Anterior cingulate cortex (tissue), 58 donors: ENCODE measurements at regions not wholly inside any gene's neighbourhood (a gene's known extent, or its start where the extent isn't known, plus 50 kb on each side); places are given as distances from the start of the nearest gene placed in this dataset.

Experiments
- DNase-seq, 58 donors: peaks; one replicate each; lab custom pipeline; 2025; lab: John Stamatoyannopoulos, UW

DNA sequence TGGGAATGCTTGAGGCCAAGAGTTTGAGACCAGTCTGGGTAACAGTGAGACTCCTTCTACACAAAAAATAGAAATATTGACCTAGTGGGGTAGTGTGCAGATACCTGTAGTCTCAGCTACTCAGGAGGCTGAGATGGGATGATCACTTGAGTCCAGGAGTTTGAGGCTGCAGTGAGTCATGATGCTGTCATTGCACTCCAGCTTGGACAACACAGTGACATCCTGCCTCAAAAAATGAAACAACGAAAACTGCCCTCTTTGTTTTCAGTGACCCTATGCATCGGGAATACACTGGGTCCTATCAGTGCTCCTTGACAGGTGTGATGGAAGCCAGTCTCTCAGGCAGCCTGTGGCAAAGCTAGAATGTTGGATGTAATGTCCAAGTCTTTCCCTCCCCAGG is 311.5 kb upstream of the OR4E1 start:
- no peak for DNase-seq

DNA sequence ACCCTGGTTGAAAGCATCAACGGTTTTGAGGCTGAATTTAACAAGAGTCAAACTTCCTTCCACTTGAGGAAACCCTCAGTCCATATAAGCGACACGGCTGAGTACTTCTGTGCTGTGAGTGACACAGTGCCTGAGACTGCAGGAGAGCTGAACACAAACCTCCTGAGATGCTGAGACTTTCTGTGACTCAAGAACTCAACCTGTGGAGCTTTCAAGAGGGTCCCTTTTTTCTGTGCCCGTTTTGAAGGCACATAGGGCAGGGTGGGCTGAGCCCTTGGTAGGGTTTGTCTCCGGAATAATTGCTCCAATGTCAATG is 305.3 kb upstream of the OR4E1 start:
- no peak for DNase-seq

DNA sequence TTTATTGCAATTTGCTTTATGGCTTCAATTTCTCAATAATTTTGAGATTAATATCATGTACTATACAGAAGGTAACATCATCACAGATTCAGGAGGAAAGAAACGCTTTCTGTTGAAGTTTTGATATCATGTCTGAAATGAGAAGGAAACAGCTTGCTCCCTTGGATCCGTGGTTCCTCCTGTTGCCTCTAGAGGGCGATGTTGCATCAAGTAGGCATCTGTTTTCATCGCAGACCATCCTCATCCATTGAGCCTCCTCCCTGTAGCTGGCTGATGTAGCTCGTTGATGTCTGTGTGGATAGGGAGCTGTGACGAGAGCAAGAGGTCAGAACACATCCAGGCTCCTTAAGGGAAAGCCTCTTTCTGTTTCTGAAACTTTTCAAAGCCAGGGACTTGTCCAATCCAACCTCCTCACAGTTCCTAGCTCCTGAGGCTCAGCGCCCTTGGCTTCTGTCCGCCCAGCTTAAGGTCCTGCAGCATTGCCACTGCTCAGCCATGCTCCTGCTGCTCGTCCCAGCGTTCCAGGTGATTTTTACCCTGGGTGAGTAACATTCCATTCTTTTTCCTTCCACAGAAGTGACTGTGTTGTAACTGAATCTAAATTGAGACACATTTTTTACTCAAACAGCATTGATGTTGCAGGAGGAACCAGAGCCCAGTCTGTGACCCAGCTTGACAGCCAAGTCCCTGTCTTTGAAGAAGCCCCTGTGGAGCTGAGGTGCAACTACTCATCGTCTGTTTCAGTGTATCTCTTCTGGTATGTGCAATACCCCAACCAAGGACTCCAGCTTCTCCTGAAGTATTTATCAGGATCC is 304.8 kb upstream of the OR4E1 start:
- peak in 8 of 58 donors; percentile 1 to 10 (median 4) for DNase-seq

DNA sequence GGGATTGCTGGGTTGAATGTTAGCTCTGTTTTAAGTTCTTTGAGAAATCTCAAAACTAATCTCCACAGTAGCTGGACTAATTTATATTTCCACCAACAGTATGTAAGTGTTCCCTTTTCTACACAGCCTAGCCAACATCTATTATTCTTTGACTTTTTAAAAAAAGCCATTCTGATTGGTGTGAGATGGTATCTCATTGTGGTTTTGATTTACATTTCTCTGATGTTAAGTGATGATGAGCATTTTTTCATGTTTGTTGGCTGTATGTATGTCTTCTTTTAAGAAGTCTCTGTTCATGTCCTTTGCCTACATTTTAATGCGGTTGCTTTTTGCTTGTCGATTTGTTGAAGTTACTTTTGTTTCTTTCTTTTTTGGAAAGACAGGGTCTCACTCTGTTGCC is 301.1 kb upstream of the OR4E1 start:
- no peak for DNase-seq

DNA sequence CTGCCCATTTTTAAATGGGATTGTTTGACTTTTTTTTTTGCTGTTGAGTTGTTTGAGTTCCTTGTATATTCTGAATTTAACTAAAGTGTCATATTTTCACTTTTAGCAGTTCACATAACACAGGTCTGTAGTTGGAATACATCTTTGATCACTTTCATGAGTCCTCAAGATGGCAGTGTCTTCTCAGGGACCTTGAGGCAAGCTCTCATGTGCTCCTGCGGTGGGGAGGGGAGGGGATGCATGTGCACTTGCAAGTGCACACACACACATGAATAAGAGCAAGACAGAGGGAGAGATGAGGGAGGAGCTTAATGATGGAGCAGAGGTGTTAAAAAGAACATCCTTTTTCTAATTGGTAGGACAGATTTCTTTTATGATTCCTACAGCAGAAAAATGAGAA is 291.4 kb upstream of the OR4E1 start:
- DNase-seq = no peak

DNA sequence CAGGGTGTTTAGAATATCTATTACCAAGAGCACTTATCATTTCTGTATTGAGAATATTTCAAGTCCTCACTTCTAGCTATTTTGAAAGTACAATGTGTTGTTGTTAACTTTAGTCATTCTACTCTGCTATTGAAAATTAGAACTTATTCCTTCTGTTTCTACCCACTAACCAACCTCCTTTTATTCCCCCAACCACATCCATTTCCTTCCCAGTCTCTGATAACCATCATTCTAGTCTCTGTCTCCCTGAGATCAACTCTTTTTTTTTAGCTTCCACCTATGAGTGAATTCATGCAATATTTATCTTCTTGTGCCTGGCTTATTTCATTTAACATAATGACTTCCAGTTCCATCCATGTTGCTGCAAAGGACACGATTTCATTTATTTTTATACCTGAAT is 290.6 kb upstream of the OR4E1 start:
- DNase-seq = no peak

DNA sequence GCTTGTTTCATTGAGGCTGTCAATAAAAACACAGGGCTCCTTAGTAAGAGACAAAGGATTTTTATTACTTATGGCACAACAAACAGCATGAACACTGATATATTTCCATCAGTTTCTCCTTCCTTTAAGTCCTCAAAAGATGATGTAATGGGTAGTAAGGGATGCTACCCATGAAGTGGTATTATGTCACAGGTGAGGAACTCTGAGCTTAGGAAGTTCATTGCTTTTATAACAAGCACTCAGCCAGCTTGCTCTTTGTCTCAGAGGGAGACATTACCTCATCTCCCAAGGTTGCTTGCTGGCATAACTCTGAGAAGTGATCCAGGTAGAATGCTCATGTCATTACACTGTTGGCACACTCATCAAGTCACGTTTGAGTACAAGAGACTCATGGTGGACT is 287.0 kb upstream of the OR4E1 start:
- DNase-seq = no peak

DNA sequence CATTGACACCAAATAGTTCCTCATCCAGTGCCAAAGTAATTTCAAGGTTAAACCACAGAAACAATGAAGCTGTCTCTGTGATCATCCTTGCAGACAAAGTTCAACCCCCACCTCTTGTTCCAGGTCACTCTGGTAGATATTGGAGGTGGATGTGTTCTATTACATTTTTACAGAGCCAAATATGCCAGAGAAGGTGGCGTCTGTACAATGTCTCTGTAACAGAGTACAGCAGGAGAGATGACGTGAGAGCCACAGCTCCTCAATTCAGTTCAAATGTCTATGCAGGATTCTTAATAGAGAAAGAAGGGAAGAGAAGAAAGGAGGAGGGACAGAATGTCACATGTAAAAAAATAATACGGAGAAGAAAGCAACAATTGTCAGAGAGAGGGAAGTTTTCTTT is 268.3 kb upstream of the OR4E1 start:
- DNase-seq = no peak

DNA sequence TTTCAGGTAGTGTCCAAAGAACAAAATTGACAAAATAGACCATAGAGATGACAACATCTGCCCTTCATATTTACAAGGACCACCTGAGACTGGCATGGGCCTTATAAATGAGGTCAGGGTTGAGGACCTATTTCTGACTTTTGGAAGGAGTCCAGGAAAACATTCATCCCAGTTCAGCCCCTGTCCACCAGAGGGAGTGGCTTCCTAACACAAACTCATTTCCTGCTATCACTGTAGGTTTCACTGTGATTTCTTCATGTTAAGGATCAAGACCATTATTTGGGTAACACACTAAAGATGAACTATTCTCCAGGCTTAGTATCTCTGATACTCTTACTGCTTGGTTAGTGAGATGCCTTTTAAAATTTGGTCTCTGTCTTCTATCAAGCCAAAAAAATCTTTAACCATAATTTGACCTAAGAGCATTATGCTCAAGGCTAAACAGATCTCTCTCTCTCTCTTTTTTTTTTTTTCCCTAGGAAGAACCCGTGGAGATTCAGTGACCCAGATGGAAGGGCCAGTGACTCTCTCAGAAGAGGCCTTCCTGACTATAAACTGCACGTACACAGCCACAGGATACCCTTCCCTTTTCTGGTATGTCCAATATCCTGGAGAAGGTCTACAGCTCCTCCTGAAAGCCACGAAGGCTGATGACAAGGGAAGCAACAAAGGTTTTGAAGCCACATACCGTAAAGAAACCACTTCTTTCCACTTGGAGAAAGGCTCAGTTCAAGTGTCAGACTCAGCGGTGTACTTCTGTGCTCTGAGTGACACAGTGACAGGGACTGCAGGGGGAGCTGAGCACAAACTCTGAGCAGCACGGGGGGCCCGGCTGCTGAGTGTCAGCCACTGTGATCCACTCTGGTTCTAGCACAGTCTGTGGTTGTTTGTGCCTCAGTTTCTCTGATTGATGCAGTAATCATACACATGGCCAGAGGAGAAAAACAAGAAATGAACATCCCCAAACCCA is 267.6 kb upstream of the OR4E1 start:
- no peak for DNase-seq

DNA sequence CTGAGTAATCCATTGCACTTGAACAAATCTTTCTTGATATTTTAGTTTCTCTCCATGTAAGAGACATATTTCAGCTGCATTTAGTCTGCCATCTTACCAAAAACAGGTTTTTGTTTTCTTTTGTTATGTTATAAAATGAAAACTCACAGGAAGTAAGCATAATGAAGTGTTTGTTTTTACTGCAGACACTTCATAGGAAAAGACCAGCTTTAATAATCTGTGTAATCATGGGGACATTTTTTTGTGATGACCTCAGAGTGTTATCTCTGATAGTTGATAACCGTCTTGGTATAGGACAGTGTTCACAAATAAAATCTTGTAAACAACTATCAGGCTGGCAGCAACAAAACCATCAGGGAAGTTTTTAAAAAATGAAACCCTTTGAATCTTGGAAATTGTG is 266.2 kb upstream of the OR4E1 start:
- DNase-seq = no peak

DNA sequence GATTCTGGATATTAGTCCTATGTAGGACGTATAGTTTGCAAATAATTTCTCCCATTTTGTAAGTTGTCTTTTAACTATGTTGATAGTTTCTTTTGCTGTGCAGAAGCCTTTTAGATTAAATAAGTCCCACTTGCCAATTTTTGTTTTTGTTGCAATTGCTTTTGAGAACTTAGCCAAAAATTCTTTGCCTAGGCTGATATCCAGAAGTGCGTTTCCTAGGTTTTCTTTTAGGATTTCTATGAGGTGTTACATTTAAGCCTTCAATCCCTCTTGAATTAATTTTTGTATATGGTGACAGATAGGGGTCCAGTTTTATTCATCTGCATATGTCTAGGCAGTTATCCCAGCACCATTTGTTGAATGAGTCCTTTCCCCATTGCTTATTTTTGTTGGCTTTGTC is 264.4 kb upstream of the OR4E1 start:
- no peak for DNase-seq

DNA sequence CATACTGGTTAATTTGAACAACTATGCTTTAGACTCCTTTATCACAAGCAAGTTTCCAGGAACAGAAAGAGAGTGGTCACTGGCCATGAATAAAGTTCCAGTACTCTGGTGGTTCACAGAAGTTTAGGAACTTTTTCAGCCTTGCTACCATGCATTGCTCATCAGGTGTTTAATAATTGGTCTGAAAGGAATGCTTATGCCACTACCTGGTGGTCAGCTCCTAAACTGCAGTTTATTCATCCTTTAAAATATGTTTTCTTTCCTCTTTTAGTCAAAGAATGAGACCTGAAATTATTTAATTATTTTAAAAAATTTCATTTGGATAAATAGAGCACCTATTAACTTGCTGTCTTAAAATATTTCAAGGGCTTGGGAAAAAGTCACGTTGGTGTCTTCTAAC is 260.1 kb upstream of the OR4E1 start:
- DNase-seq = no peak

DNA sequence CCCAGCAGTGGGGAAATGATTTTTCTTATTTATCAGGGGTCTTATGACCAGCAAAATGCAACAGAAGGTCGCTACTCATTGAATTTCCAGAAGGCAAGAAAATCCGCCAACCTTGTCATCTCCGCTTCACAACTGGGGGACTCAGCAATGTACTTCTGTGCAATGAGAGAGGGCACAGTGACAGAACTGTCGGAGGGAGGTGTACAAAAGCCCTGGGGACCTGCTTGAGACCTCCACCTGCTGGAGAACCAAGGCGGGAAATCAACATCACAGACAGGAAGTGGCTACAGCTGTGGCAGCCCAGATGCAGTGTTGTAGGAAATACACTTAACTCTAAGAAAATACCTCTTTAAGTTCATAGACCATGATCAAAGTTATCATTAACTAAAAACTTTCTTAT is 250.9 kb upstream of the OR4E1 start:
- no peak for DNase-seq

DNA sequence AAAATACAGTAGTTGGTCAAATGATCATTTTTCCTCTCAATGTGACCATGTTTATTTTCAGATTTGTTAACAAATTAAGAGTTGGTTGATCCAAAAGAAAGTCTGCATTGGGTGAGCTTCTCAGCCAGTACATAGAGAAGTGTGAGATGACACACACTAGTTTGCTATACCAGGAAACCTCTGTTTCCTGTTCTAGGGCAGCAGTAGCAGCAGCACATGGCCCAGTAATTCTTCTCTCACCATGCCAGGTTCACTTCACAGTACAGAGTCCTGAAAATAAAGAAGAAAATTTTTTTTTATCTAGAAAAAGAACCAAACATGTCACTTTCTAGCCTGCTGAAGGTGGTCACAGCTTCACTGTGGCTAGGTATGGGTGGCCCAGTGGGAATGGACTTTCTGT is 250.2 kb upstream of the OR4E1 start:
- DNase-seq = no peak

DNA sequence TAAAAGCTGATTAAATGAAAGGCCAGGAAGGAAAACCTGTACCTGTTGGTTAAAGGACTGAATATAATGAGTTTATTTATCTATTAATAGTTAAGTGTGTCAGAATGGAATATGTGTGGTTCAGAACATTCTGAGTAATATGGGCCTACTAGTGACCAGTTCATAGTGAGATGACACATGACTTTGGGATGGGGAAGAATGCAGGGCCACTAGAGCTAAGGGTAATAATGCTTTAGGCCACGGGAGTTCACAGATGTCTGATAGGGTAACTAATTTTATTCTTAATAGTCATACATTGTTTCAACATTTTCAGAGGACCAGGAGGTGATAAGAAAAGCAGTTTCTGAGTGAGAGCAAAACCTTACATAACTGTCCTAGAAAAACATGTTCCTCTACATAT is 247.8 kb upstream of the OR4E1 start:
- no peak for DNase-seq

DNA sequence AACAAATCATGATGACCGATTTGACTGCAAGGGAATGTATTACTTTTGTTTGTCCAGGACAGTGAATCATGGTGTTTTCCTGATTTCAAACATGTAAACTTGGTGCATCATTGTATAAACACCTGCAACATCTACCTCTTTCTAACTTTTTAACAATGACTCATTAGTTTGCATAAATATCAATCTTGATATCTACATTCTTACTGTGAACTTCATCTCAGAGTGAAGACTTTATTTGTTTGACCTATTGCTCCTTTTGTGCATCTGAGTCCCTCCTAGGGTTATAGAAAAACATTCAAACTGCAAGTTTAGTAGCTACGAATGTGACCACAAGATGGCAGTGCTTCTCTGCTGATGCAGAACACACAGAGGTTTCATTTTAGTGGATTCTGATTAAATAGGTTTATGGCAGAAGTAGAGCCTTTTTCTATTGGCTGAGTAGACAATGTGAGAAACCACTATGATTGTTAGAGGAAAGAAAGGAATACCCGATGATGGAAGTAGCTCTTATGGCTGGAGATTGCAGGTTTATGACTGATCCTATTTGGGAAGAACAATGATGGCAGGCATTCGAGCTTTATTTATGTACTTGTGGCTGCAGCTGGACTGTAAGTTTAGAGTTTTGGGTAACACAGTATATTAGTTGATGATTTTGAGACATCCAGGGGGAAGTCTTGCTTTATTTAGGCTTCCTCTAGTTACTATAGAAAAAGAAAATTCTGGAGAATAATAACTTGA is 244.2 kb upstream of the OR4E1 start:
- DNase-seq = peak in 23 of 58 donors; percentile 1 to 54 (median 20)

DNA sequence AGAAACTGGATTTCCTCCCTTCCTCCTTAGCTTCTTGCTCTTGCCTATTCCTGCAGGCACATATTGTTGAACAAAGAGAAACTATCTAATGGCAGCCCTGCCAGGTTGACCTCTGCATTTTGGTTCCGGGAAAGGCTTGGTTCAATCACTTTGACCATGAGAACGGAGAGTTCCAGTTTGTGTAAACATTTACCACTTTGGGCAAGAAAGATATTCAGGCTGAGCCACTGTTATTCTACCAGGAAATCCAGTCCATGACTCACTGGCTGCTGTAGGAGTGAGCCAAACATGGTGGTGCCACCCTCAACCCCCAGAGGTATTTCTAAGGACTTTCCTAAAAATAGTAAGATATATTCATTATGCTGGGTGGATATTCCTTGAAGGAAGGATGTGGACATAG is 242.2 kb upstream of the OR4E1 start:
- DNase-seq = no peak

DNA sequence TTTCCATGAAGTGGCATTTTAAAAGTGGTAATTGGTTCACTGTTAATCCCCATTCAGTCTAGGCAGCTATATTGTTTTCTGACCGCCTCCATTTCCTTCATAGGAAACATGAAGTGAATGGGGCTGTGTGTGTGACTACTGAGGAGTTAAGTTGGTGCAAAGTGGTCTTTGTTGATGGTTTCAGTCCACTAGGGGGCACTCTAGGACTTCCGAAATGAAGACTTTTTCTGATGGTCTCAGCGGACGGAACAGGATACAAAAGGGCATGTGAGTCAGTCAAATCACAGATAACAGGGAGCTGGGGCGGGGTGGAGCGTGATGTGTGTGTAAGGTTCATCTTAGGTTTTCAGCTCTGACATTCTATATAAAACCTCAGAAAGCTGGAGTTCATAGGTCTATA is 240.1 kb upstream of the OR4E1 start:
- DNase-seq = peak in 21 of 58 donors; percentile 1 to 60 (median 20)

DNA sequence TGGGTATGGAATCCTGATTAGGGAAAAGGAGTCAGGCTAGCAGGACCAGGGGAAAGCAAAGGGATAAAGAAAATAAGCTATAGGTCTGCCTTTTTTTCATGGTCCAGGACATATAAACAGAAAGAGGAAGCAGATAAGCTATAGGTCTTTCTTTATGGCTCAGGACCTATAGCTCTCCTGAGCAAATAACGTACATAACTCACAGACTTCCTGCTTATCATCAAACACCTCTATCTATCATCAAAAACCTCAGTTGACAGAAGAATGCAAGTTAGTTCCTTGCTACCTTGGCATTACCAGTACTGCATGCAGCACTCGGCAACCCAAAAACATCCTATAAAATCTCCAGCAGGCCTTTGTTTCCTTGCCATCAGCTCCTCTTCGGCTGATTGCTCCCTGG is 238.7 kb upstream of the OR4E1 start:
- DNase-seq = no peak

DNA sequence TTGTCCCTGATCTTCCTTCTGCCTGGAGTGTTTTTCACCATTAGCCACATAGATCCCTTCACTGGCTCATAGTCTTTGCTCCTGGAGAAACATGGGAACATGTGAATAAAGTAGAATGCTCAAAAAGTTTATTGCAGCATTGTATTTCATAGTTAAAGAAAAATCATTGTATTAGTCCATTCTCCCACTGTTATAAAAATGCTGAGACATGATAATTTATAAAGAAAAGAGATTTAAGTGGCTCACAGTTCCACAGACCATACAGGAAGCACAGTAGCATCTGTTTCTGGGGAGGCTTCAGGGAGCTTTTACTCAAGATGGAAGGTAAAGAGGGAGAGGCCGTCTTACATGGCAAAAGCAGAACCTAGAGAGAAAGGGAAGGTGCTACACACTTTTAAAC is 238.3 kb upstream of the OR4E1 start:
- DNase-seq = no peak

DNA sequence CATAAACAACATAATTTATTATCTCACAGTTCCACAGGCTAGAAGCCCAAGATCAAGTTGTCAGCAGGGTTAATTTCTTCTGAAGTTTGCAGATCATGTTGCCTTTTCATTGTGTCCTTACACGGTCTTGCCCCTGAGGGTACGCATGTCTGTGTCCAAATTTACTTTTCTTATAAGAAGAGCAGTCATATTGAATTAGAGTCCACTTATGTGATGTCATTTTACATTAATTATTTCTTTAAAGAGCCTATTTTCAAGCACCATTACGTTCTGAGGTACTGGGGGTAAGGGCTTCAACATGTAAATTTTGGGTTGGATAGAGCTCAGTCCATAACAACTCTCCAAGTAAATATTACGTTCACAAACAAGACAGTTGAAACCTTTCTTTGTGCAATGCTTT is 236.6 kb upstream of the OR4E1 start:
- no peak for DNase-seq
